ENCODE measurements at regions not wholly inside any gene's neighbourhood (a gene's known extent, or its start where the extent isn't known, plus 50 kb on each side); places are given as distances from the start of the nearest gene placed in this dataset.

- TF ChIP-seq CTCF (conservative IDR thresholded peaks at IDR 0.05; ENCODE audit: low read depth, low read length): peak; percentile 21
- DNase-seq (ENCODE audit: low read depth): peak; percentile 43
- H3K4me3 ChIP-seq (ENCODE audit: low read depth, low read length): no peak overlapping the region
Measured at GRCh38 chr6:74939151-74939708, 266.6 kb downstream of the COL12A1 start.

GRCh38 chr6:74937936-74938335 is 267.9 kb downstream of the COL12A1 start:
- no peak for TF ChIP-seq CTCF (conservative IDR thresholded peaks at IDR 0.05; ENCODE audit: low read depth, low read length)
- no peak for DNase-seq (ENCODE audit: low read depth)
- H3K4me3 ChIP-seq (ENCODE audit: low read depth, low read length): no peak overlapping the region

- no peak overlapping the region for H3K4me3 ChIP-seq (ENCODE audit: low read depth, low read length)
- DNase-seq (ENCODE audit: low read depth): peak; percentile 19
- TF ChIP-seq CTCF (conservative IDR thresholded peaks at IDR 0.05; ENCODE audit: low read depth, low read length): no peak
Measured at GRCh38 chr6:74936886-74937285, 269.0 kb downstream of the COL12A1 start.

GRCh38 chr6:74932232-74932888 is 273.5 kb downstream of the COL12A1 start:
- TF ChIP-seq CTCF (conservative IDR thresholded peaks at IDR 0.05; ENCODE audit: low read depth, low read length): no peak
- H3K4me3 ChIP-seq (ENCODE audit: low read depth, low read length): no peak overlapping the region
- no peak for DNase-seq (ENCODE audit: low read depth)

GRCh38 chr6:74931558-74931957 is 274.3 kb downstream of the COL12A1 start:
- no peak for TF ChIP-seq CTCF (conservative IDR thresholded peaks at IDR 0.05; ENCODE audit: low read depth, low read length)
- H3K4me3 ChIP-seq (ENCODE audit: low read depth, low read length): no peak overlapping the region
- DNase-seq (ENCODE audit: low read depth): peak; percentile 78

- no peak overlapping the region for H3K4me3 ChIP-seq (ENCODE audit: low read depth, low read length)
- TF ChIP-seq CTCF (conservative IDR thresholded peaks at IDR 0.05; ENCODE audit: low read depth, low read length): no peak
- no peak for DNase-seq (ENCODE audit: low read depth)
Measured at GRCh38 chr6:74928203-74928602, 277.6 kb downstream of the COL12A1 start.

- no peak for DNase-seq (ENCODE audit: low read depth)
- no peak overlapping the region for H3K4me3 ChIP-seq (ENCODE audit: low read depth, low read length)
- TF ChIP-seq CTCF (conservative IDR thresholded peaks at IDR 0.05; ENCODE audit: low read depth, low read length): no peak
Measured at GRCh38 chr6:74927299-74927698, 278.6 kb downstream of the COL12A1 start.
